Endothelial cell (in vitro differentiated cells): ENCODE measurements at regions not wholly inside any gene's neighbourhood (a gene's known extent, or its start where the extent isn't known, plus 50 kb on each side); places are given as distances from the start of the nearest gene placed in this dataset.

ENCODE experiments used
- DNase-seq: peaks from one replicate; pipeline ENCODE4 v3.0.0; 2021; ENCODE audit warnings: low spot score
- H3K27ac Mint-ChIP-seq: one replicate; pipeline ENCODE4 v1.8.0; 2021; ENCODE audit warnings: mixed read lengths, inconsistent platforms; ENCODE audit not compliant: unreplicated experiment
- H3K27me3 Mint-ChIP-seq: one replicate; pipeline ENCODE4 v1.8.0; 2021; ENCODE audit warnings: mild to moderate bottlenecking, moderate library complexity, mixed read lengths, inconsistent platforms; ENCODE audit not compliant: unreplicated experiment
- H3K36me3 Mint-ChIP-seq: one replicate; pipeline ENCODE4 v1.8.0; 2021; ENCODE audit warnings: mild to moderate bottlenecking, low read depth, mixed read lengths, inconsistent platforms; ENCODE audit not compliant: unreplicated experiment
- H3K4me1 Mint-ChIP-seq: one replicate; pipeline ENCODE4 v1.8.0; 2021; ENCODE audit warnings: mild to moderate bottlenecking, mixed read lengths, inconsistent platforms; ENCODE audit not compliant: unreplicated experiment
- H3K4me3 Mint-ChIP-seq: one replicate; pipeline ENCODE4 v1.8.0; 2021; ENCODE audit warnings: mild to moderate bottlenecking, mixed read lengths, inconsistent platforms; ENCODE audit not compliant: unreplicated experiment
- H3K9me3 Mint-ChIP-seq: one replicate; pipeline ENCODE4 v1.8.0; 2021; ENCODE audit warnings: mixed read lengths, inconsistent platforms; ENCODE audit not compliant: unreplicated experiment
- CTCF ChIP-seq: fragments of 200-600 bp; sonication (generic); IDR thresholded peaks from one replicate; pipeline ENCODE4 v1.5.0; 2021; ENCODE audit warnings: antibody characterized with exemption; ENCODE audit not compliant: unreplicated experiment

- Mint-ChIP-seq H3K4me1 (no peaks in the 10 kb centered on the region), H3K4me3 (no peak overlapping the region), H3K27ac (no peak overlapping the region), H3K9me3 (no peaks in the 10 kb centered on the region), H3K27me3 (no peaks in the 10 kb centered on the region), H3K36me3 (no peaks in the 10 kb centered on the region)
- TF ChIP-seq CTCF = no peak
- no peak for DNase-seq
Observed at GRCh38 chr9:27934471-27934870, 361.2 kb upstream of the C9orf72 start.

GRCh38 chr9:27939186-27939585 is 365.9 kb upstream of the C9orf72 start:
- no peak overlapping the region for H3K4me3 Mint-ChIP-seq
- no peaks in the 10 kb centered on the region for H3K27me3 Mint-ChIP-seq
- no peaks in the 10 kb centered on the region for H3K9me3 Mint-ChIP-seq
- H3K36me3 Mint-ChIP-seq = no peaks in the 10 kb centered on the region
- no peak for DNase-seq
- no peak for TF ChIP-seq CTCF
- no peak overlapping the region for H3K27ac Mint-ChIP-seq
- peaks cover 6% of the 10 kb centered on the region for H3K4me1 Mint-ChIP-seq

- Mint-ChIP-seq H3K9me3 (no peaks in the 10 kb centered on the region), H3K4me1 (peaks cover 6% of the 10 kb centered on the region), H3K4me3 (no peak overlapping the region), H3K27me3 (no peaks in the 10 kb centered on the region), H3K36me3 (no peaks in the 10 kb centered on the region), H3K27ac (no peak overlapping the region)
- DNase-seq = no peak
- no peak for TF ChIP-seq CTCF
Observed at GRCh38 chr9:27940535-27940934, 367.3 kb upstream of the C9orf72 start.

- no peak overlapping the region for H3K4me3 Mint-ChIP-seq
- DNase-seq = no peak
- no peak overlapping the region for H3K27ac Mint-ChIP-seq
- H3K27me3 Mint-ChIP-seq = no peaks in the 10 kb centered on the region
- no peaks in the 10 kb centered on the region for H3K36me3 Mint-ChIP-seq
- no peak for TF ChIP-seq CTCF
- H3K4me1 Mint-ChIP-seq = peaks cover 6% of the 10 kb centered on the region
- H3K9me3 Mint-ChIP-seq = no peaks in the 10 kb centered on the region
Observed at GRCh38 chr9:27943501-27943900, 370.2 kb upstream of the C9orf72 start.

GRCh38 chr9:27945386-27945785 is 372.1 kb upstream of the C9orf72 start:
- no peak for TF ChIP-seq CTCF
- Mint-ChIP-seq H3K36me3 (no peaks in the 10 kb centered on the region), H3K4me3 (no peak overlapping the region), H3K27ac (no peak overlapping the region), H3K27me3 (no peaks in the 10 kb centered on the region), H3K4me1 (peaks cover 6% of the 10 kb centered on the region), H3K9me3 (no peaks in the 10 kb centered on the region)
- no peak for DNase-seq
